ENCODE measurements at regions not wholly inside any gene's neighbourhood (a gene's known extent, or its start where the extent isn't known, plus 50 kb on each side); places are given as distances from the start of the nearest gene placed in this dataset.

DNA sequence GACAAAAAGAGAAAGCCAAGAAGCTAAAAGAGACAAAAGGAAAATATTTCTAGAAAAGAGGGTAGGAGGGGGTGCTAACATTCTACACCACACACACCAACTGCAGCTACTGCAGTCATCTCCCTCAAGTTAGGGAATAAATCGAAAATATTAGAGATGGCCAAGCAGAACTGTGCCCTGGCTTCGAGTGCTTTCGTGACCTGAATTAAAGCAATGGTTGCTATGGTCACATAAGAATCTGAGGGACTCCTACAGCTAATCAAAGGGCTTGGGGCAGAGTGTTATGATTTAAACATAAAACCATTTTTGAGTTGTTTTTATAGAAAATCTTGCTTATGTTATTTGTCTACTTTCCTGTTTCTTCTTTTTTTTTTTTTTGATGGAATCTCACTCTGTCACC, 159.6 kb upstream of the HNRNPA3 start:
- TF ChIP-seq SP1 (IDR thresholded peaks at IDR 0.05) (no peak), LEF1 (IDR thresholded peaks at IDR 0.05; ENCODE audit: borderline replicate concordance) (no peak), ELF4 (IDR thresholded peaks at IDR 0.05) (no peak), CTBP1 (IDR thresholded peaks at IDR 0.05; ENCODE audit: borderline replicate concordance) (no peak), BHLHE40 (IDR thresholded peaks at IDR 0.05; ENCODE audit: borderline replicate concordance) (no peak), SUZ12 (IDR thresholded peaks at IDR 0.05) (no peak), L3MBTL2 (conservative IDR thresholded peaks at IDR 0.05) (no peak), NFRKB (IDR thresholded peaks at IDR 0.05) (no peak), FOXM1 (IDR thresholded peaks at IDR 0.05; ENCODE audit: borderline replicate concordance) (no peak), ZNF384 (IDR thresholded peaks at IDR 0.05) (no peak)
- TF ChIP-seq, protein P1, sequence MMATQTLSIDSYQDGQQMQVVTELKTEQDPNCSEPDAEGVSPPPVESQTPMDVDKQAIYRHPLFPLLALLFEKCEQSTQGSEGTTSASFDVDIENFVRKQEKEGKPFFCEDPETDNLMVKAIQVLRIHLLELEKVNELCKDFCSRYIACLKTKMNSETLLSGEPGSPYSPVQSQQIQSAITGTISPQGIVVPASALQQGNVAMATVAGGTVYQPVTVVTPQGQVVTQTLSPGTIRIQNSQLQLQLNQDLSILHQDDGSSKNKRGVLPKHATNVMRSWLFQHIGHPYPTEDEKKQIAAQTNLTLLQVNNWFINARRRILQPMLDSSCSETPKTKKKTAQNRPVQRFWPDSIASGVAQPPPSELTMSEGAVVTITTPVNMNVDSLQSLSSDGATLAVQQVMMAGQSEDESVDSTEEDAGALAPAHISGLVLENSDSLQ (IDR thresholded peaks at IDR 0.05) = no peak

All from HEK293T (cell line).